K562 (cell line): ENCODE measurements at regions not wholly inside any gene's neighbourhood (a gene's known extent, or its start where the extent isn't known, plus 50 kb on each side); places are given as distances from the start of the nearest gene placed in this dataset.
A peak's percentile ranks its signal among the peaks of the same experiment; 100 is the strongest.

Experiments used
- ATAC-seq: fragments of 200-7000 bp; cut with Tn5 transposase; 3 replicates; pipeline ENCODE4 v1.9.1; 2020; ENCODE audit warnings: moderate library complexity
- BruUV-seq: library from RNA; stranded (reverse); fragments of 400-500 nt; replicated peaks from 2 replicates; lab custom pipeline; 2021; lab: Mats Ljungman, UMichigan
- CTCF ChIA-PET: fragments of 300-600 bp; formaldehyde crosslinking; extraction: SDS; loops from one replicate; lab custom pipeline; 2021; ENCODE audit warnings: low intra/inter-chr PET ratio; lab: Yijun Ruan, JAX
- POLR2A ChIA-PET: fragments of 300-600, 350-650 bp; sonication (Branson Sonifier 250); formaldehyde crosslinking; extraction: SDS; loops from one replicate; lab custom pipeline; 2021; ENCODE audit warnings: antibody characterized with exemption, inconsistent platforms; lab: Yijun Ruan, JAX
- DNase-seq, 4 experiments: peaks; one replicate each; pipeline versions ENCODE4 v3.0.0 to v3.0.0-alpha.2; 2011 to 2018; ENCODE audit warnings: low spot score in 3 of 4, mixed read lengths in 3 of 4; ENCODE audit errors: extremely low read depth in 1 of 4
- FAIRE-seq: peaks from 2 replicates; lab custom pipeline; 2011; peaks lifted over from hg19 to GRCh38; lab: Jason Lieb, UNC
- H2AFZ ChIP-seq: 2 replicates; pipeline ENCODE4 v1.6.0; 2011; ENCODE audit warnings: low read depth, low read length, control low read depth, inconsistent platforms
- H3K27ac ChIP-seq: fragments of 200-600 bp; 3 replicates; pipeline ENCODE4 v1.8.0; 2011; ENCODE audit warnings: low read depth, mild to moderate bottlenecking, control low read depth, inconsistent platforms, low read length, moderate library complexity, mixed read lengths; ENCODE audit errors: extremely low read depth
- H3K27me3 ChIP-seq, 2 experiments: fragments of 300-600 bp in 1 of 2; 2 replicates in 1 of 2; 3 replicates in 1 of 2; pipeline versions ENCODE4 v1.6.0 to v1.8.0; 2011; ENCODE audit warnings: inconsistent platforms in 2 of 2, low read length in 2 of 2, mild to moderate bottlenecking in 1 of 2, mixed read lengths in 1 of 2, moderate library complexity in 1 of 2; ENCODE audit not compliant: control insufficient read depth in 2 of 2, insufficient read depth in 2 of 2
- H3K36me3 ChIP-seq: fragments of 300-600 bp; 3 replicates; pipeline ENCODE4 v1.8.0; 2011; ENCODE audit warnings: mild to moderate bottlenecking, low read length, inconsistent platforms; ENCODE audit not compliant: control insufficient read depth, insufficient read depth
- H3K4me1 ChIP-seq, 2 experiments: fragments of 200-600 bp in 1 of 2; replicated peaks in 1 of 2; 2 replicates in 1 of 2; 3 replicates in 1 of 2; pipeline versions ENCODE4 v1.5.1 to v1.8.0; 2011; ENCODE audit warnings: inconsistent platforms in 2 of 2, low read length in 2 of 2, mild to moderate bottlenecking in 1 of 2, mixed read lengths in 1 of 2, moderate library complexity in 1 of 2; ENCODE audit not compliant: control insufficient read depth in 2 of 2, insufficient read depth in 2 of 2
- H3K4me2 ChIP-seq: 2 replicates; pipeline ENCODE4 v1.6.1; 2011; ENCODE audit warnings: low read length, control low read depth, inconsistent platforms, mixed read lengths; ENCODE audit not compliant: insufficient read depth
- H3K4me3 ChIP-seq: fragments of 200-600 bp; sonication (generic), shearing (Covaris generic); 2 replicates; pipeline ENCODE4 v1.5.1; 2016; ENCODE audit warnings: control low read depth, inconsistent platforms
- H3K79me2 ChIP-seq: fragments of 200-600 bp; 3 replicates; pipeline ENCODE4 v1.8.0; 2011; ENCODE audit warnings: low read length, inconsistent platforms; ENCODE audit not compliant: control insufficient read depth, insufficient read depth
- H3K9ac ChIP-seq, 2 experiments: 2 replicates each; pipeline versions ENCODE4 v1.6.0 to v1.6.1; 2011; ENCODE audit warnings: low read depth in 2 of 2, low read length in 2 of 2, control low read depth in 1 of 2, inconsistent platforms in 1 of 2, mild to moderate bottlenecking in 1 of 2, mixed read lengths in 1 of 2; ENCODE audit not compliant: insufficient read depth in 1 of 2
- H3K9me1 ChIP-seq: one replicate; pipeline ENCODE4 v1.6.0; 2011; ENCODE audit warnings: inconsistent platforms, mild to moderate bottlenecking, low read length, moderate library complexity; ENCODE audit not compliant: control insufficient read depth, insufficient read depth
- H3K9me3 ChIP-seq: replicated peaks from 2 replicates; pipeline ENCODE4 v1.5.1; 2011; ENCODE audit warnings: low read depth, low read length, inconsistent platforms; ENCODE audit not compliant: control insufficient read depth, insufficient read depth
- H4K20me1 ChIP-seq: replicated peaks from 2 replicates; pipeline ENCODE4 v1.6.1; 2011; ENCODE audit warnings: low read length, inconsistent platforms, mixed read lengths; ENCODE audit not compliant: control insufficient read depth, insufficient read depth
- AFF1 ChIP-seq, 2 experiments: fragments of 450-650 bp; IDR thresholded peaks; 2 replicates each; pipeline ENCODE4 v1.6.1; 2018; ENCODE audit warnings: mild to moderate bottlenecking in 2 of 2, low read depth in 1 of 2; ENCODE audit not compliant: partially characterized antibody in 2 of 2
- BACH1 ChIP-seq: fragments of 200-800 bp; sonication (Bioruptor generic); IDR thresholded peaks from 2 replicates; pipeline ENCODE4 v1.6.1; 2016; ENCODE audit warnings: missing genetic modification characterization, missing compliant biosample characterization
- CCAR2 ChIP-seq: fragments of 200-400 bp; formaldehyde crosslinking; IDR thresholded peaks from 2 replicates; pipeline ENCODE4 v1.6.1; 2017; ENCODE audit warnings: mild to moderate bottlenecking, low read depth, low read length
- DDX20 ChIP-seq: fragments of 450-650 bp; IDR thresholded peaks from 2 replicates; pipeline ENCODE4 v1.6.1; 2016; ENCODE audit warnings: missing genetic modification characterization, low read depth, mild to moderate bottlenecking, missing compliant biosample characterization, moderate library complexity
- MEIS2 ChIP-seq: fragments of 450-650 bp; IDR thresholded peaks from 2 replicates; pipeline ENCODE4 v1.6.1; 2014; ENCODE audit warnings: mild to moderate bottlenecking; ENCODE audit not compliant: partially characterized antibody
- NONO ChIP-seq, 2 experiments: fragments of 200-400 bp in 1 of 2; fragments of 450-650 bp in 1 of 2; formaldehyde crosslinking in 1 of 2; IDR thresholded peaks; 2 replicates each; pipeline ENCODE4 v1.6.1; 2017; ENCODE audit warnings: low read depth in 2 of 2, mild to moderate bottlenecking in 2 of 2, moderate library complexity in 2 of 2, low read length in 1 of 2
- POLR2H ChIP-seq: IDR thresholded peaks from 2 replicates; pipeline ENCODE4 v1.6.1; 2016; ENCODE audit warnings: missing genetic modification characterization, low read depth, mild to moderate bottlenecking, control low read depth, missing compliant biosample characterization, moderate library complexity
- TARDBP ChIP-seq: fragments of 450-650 bp; IDR thresholded peaks from 2 replicates; pipeline ENCODE4 v1.6.1; 2016
- ZNF354B ChIP-seq: fragments of 250-450 bp; sonication (Bioruptor Pico); IDR thresholded peaks from 2 replicates; pipeline ENCODE4 v1.4.0; 2020
- ZNF395 ChIP-seq: fragments of 200-800 bp; sonication (Bioruptor generic); IDR thresholded peaks from 2 replicates; pipeline ENCODE4 v1.6.1; 2017; ENCODE audit warnings: missing genetic modification characterization, missing compliant biosample characterization
- ZNF512 ChIP-seq: IDR thresholded peaks from 2 replicates; pipeline ENCODE4 v1.6.1; 2016; ENCODE audit warnings: missing genetic modification characterization, missing compliant biosample characterization
- ZNF589 ChIP-seq: fragments of 200-800 bp; sonication (Bioruptor generic); IDR thresholded peaks from 2 replicates; pipeline ENCODE4 v1.6.1; 2016; ENCODE audit warnings: low read depth, missing genetic modification characterization, missing compliant biosample characterization
- ZNF780A ChIP-seq: fragments of 250-450 bp; sonication (Bioruptor Pico); IDR thresholded peaks from 2 replicates; pipeline ENCODE4 v1.5.0; 2021; ENCODE audit warnings: mild to moderate bottlenecking
- ZNF785 ChIP-seq: fragments of 250-450 bp; sonication (Bioruptor Pico); IDR thresholded peaks from 2 replicates; pipeline ENCODE4 v1.4.0; 2020; ENCODE audit warnings: mild to moderate bottlenecking
- WGBS: fragments of 100-300 bp; shearing (Covaris generic); methylation state at CpG from one replicate; pipeline ENCODE4 v1.1.6; 2016; ENCODE audit warnings: low coverage, mixed read lengths; ENCODE audit not compliant: insufficient coverage; ENCODE audit errors: missing lambda C conversion rate; 5-methylcytosine and 5-hydroxymethylcytosine counted together
- in situ Hi-C: fragments of 300-500 bp; cut with MboI; formaldehyde crosslinking; loops from 4 replicates; pipeline ENCODE4 v1.15.0; 2018; ENCODE audit warnings: inconsistent platforms, mixed read lengths
- intact Hi-C: fragments of 100-400 bp; cut with micrococcal nuclease; formaldehyde crosslinking; loops from 2 replicates; pipeline ENCODE4 v1.14.2; 2022

GRCh38 chr6:146878168-146878951 lies 279.6 kb downstream of the ADGB start:
- H3K27ac ChIP-seq: peak overlapping the region; percentile 96
- BruUV-seq: no TSS peak
- H3K9me1 ChIP-seq: no peaks in the 10 kb centered on the region
- peak overlapping the region in 1 of 2 experiments; percentile 72; a peak in 2 of 4 replicates for H3K9ac ChIP-seq
- no peaks in the 10 kb centered on the region for H3K36me3 ChIP-seq
- CTCF ChIA-PET: no interaction called here
- no peaks in the 10 kb centered on the region for H3K9me3 ChIP-seq
- peaks cover 43 to 87% of the 10 kb centered on the region in 2 experiments for H3K4me1 ChIP-seq
- H3K27me3 ChIP-seq: no peaks in the 10 kb centered on the region
- in situ Hi-C loops (loop anchor here (25.0 kb wide), 1 partner anchor 334 kb away; the partner anchor contains the start of gene STXBP5), intact Hi-C loops (no loop called here)
- H4K20me1 ChIP-seq: no peaks in the 10 kb centered on the region
- peaks cover 10% of the 10 kb centered on the region; the same call in 1 of the 3 replicates for H3K79me2 ChIP-seq
- H3K4me3 ChIP-seq: no peak overlapping the region
- H3K4me2 ChIP-seq: peak overlapping the region; percentile 78; the same call in 1 of the 2 replicates
- DNase-seq: no peak
- H2AFZ ChIP-seq: no peak overlapping the region
- 4% methylated on average over 1 of the region's 1 CpG for WGBS
- FAIRE-seq: no peak
- POLR2A ChIA-PET: interaction anchor here (1.3 to 3.9 kb wide), 3 partner anchors 11 to 337 kb away, joined by 3 to 13 read pairs (median 4); no protein-coding TSS in a partner anchor
- no peak for ATAC-seq
- TF ChIP-seq ZNF589 (CRISPR knock-in tag) (no peak; the same call in 1 of the 2 replicates), MEIS2 (peak; percentile 28), CCAR2 (no peak), BACH1 (0 out of 2 replicates have a peak, but pooled peaks have one; percentile 5), ZNF395 (CRISPR knock-in tag) (peak; percentile 33; the same call in 1 of the 2 replicates), NONO (IDR thresholded peaks at IDR 0.05; ENCODE audit: low read depth in 2 of 2, low read length in 1 of 2) (no peak), DDX20 (tag) (peak; percentile 71; the same call in 1 of the 2 replicates), ZNF512 (tag) (0 out of 2 replicates have a peak, but pooled peaks have one; percentile 39), ZNF354B (CRISPR knock-in tag) (no peak), ZNF785 (CRISPR knock-in tag) (no peak), TARDBP (no peak), POLR2H (tag) (0 out of 2 replicates have a peak, but pooled peaks have one; percentile 13), AFF1 (IDR thresholded peaks at IDR 0.05; ENCODE audit: low read depth in 1 of 2, partially characterized antibody in 2 of 2) (peak in 1 of 2 experiments; percentile 16), ZNF780A (no peak)
